ENCODE measurements at regions not wholly inside any gene's neighbourhood (a gene's known extent, or its start where the extent isn't known, plus 50 kb on each side); places are given as distances from the start of the nearest gene placed in this dataset.
"Not testable (repeated sequence)": the region's sequence is repeated elsewhere in the genome, so short reads cannot be mapped to it uniquely, and the experiment has no call there.

DNA sequence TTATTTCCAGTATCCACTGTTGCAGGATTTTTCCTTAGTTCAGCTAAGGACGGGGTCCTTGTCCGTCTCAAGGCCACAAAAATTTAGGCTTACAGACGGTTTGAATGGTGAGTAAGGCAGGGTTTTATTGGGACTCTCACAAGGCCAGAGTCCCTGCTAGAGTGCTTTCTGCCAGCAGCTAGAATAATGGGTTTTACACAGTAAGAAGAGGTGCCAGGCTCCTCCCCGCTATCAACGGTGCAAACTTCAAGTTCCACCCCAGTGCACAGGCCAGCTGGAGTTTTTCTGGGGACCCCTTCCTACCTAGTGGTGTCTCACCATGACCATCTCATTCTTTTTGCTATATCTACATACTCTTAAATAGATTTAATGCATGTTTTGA is 198.5 kb upstream of the KCTD7 start:
- ATAC-seq (ENCODE audit: low read depth), result no peak
- 69% methylated on average over 3 of the region's 5 CpGs for WGBS (ENCODE audit: insufficient coverage)
- no peak overlapping the region for H3K4me3 Mint-ChIP-seq
- H3K27me3 Mint-ChIP-seq, result no peaks in the 10 kb centered on the region
- no peak for TF ChIP-seq EZH2 (IDR thresholded peaks at IDR 0.05; ENCODE audit: borderline replicate concordance, insufficient read depth, low read depth, low read length, poor library complexity, severe bottlenecking)
- TF ChIP-seq, protein P1, sequence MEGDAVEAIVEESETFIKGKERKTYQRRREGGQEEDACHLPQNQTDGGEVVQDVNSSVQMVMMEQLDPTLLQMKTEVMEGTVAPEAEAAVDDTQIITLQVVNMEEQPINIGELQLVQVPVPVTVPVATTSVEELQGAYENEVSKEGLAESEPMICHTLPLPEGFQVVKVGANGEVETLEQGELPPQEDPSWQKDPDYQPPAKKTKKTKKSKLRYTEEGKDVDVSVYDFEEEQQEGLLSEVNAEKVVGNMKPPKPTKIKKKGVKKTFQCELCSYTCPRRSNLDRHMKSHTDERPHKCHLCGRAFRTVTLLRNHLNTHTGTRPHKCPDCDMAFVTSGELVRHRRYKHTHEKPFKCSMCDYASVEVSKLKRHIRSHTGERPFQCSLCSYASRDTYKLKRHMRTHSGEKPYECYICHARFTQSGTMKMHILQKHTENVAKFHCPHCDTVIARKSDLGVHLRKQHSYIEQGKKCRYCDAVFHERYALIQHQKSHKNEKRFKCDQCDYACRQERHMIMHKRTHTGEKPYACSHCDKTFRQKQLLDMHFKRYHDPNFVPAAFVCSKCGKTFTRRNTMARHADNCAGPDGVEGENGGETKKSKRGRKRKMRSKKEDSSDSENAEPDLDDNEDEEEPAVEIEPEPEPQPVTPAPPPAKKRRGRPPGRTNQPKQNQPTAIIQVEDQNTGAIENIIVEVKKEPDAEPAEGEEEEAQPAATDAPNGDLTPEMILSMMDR (IDR thresholded peaks at IDR 0.05), result no peak
- no peaks in the 10 kb centered on the region for H3K9me3 ChIP-seq (ENCODE audit: control extremely low read depth in 1 of 3, control insufficient read depth in 2 of 3, insufficient read depth in 1 of 3, low read length in 2 of 3)
- H3K4me1 Mint-ChIP-seq, result no peaks in the 10 kb centered on the region
- no peaks in the 10 kb centered on the region for H3K27me3 ChIP-seq (replicated peaks in 1 of 4; ENCODE audit: control extremely low read depth in 1 of 4, control insufficient read depth in 3 of 4, insufficient read depth in 4 of 4, low read length in 3 of 4)
- no peak overlapping the region for H3K9ac ChIP-seq (ENCODE audit: low read length)
- no peaks in the 10 kb centered on the region for H3K79me2 ChIP-seq (ENCODE audit: control insufficient read depth, insufficient read depth, low read length)
- H3K4me1 ChIP-seq (ENCODE audit: control insufficient read depth in 2 of 2, insufficient read depth in 2 of 2, low read length in 2 of 2), result no peaks in the 10 kb centered on the region
- POLR2A ChIA-PET, result no interaction called here
- CTCF ChIA-PET, result interaction anchor here (0.6 kb wide), 2 partner anchors 9 to 211 kb away, joined by 3 read pairs; no protein-coding TSS in a partner anchor
- no peak overlapping the region for H3K27ac ChIP-seq (ENCODE audit: low read length in 2 of 2)
- H3K27ac Mint-ChIP-seq, result no peak overlapping the region
- H4K20me1 ChIP-seq (ENCODE audit: control insufficient read depth, insufficient read depth, low read length, poor library complexity, severe bottlenecking), result no peaks in the 10 kb centered on the region
- H3K9me3 Mint-ChIP-seq (ENCODE audit: insufficient read depth), result no peaks in the 10 kb centered on the region
- no peak overlapping the region for H3K4me3 ChIP-seq (ENCODE audit: control extremely low read depth in 1 of 5, extremely low read depth in 1 of 5, insufficient read depth in 1 of 5, low read depth in 2 of 5, low read length in 4 of 5)
- H2AFZ ChIP-seq (ENCODE audit: insufficient read depth, low read depth, low read length, poor library complexity, severe bottlenecking), result no peak overlapping the region
- peaks cover 0 to 2% of the 10 kb centered on the region in 2 experiments for H3K36me3 ChIP-seq (replicated peaks in 1 of 2; ENCODE audit: control extremely low read depth in 1 of 2, control insufficient read depth in 1 of 2, extremely low read depth in 1 of 2, insufficient read depth in 2 of 2, low read length in 1 of 2)
- no peak overlapping the region for H3K4me2 ChIP-seq (replicated peaks; ENCODE audit: low read depth, low read length, poor library complexity, severe bottlenecking)
- DNase-seq, result no peak
- intact Hi-C loops (cut with micrococcal nuclease), result no loop called here

- intact Hi-C loops (cut with micrococcal nuclease); CTCF ChIA-PET; H3K27ac ChIP-seq (ENCODE audit: low read length in 2 of 2); ATAC-seq (ENCODE audit: low read depth); H3K4me3 Mint-ChIP-seq; H2AFZ ChIP-seq (ENCODE audit: insufficient read depth, low read depth, low read length, poor library complexity, severe bottlenecking); H3K27me3 ChIP-seq (replicated peaks in 1 of 4; ENCODE audit: control extremely low read depth in 1 of 4, control insufficient read depth in 3 of 4, insufficient read depth in 4 of 4, low read length in 3 of 4); H3K27me3 Mint-ChIP-seq; H3K4me3 ChIP-seq (ENCODE audit: control extremely low read depth in 1 of 5, extremely low read depth in 1 of 5, insufficient read depth in 1 of 5, low read depth in 2 of 5, low read length in 4 of 5); H3K4me2 ChIP-seq (replicated peaks; ENCODE audit: low read depth, low read length, poor library complexity, severe bottlenecking); H3K4me1 ChIP-seq (ENCODE audit: control insufficient read depth in 2 of 2, insufficient read depth in 2 of 2, low read length in 2 of 2); H3K9me3 ChIP-seq (ENCODE audit: control extremely low read depth in 1 of 3, control insufficient read depth in 2 of 3, insufficient read depth in 1 of 3, low read length in 2 of 3); H3K27ac Mint-ChIP-seq; H3K79me2 ChIP-seq (ENCODE audit: control insufficient read depth, insufficient read depth, low read length); H4K20me1 ChIP-seq (ENCODE audit: control insufficient read depth, insufficient read depth, low read length, poor library complexity, severe bottlenecking); POLR2A ChIA-PET; H3K36me3 ChIP-seq (replicated peaks in 1 of 2; ENCODE audit: control extremely low read depth in 1 of 2, control insufficient read depth in 1 of 2, extremely low read depth in 1 of 2, insufficient read depth in 2 of 2, low read length in 1 of 2); H3K4me1 Mint-ChIP-seq; DNase-seq; H3K9ac ChIP-seq (ENCODE audit: low read length); H3K9me3 Mint-ChIP-seq (ENCODE audit: insufficient read depth): not testable (repeated sequence)
- no CpG with 5 or more reads among the region's 1 CpG for WGBS (ENCODE audit: insufficient coverage)
Observed at GRCh38 chr7:66438703-66439405, 189.8 kb upstream of the KCTD7 start.

Measured in B cell (primary cell).